ENCODE measurements at regions not wholly inside any gene's neighbourhood (a gene's known extent, or its start where the extent isn't known, plus 50 kb on each side); places are given as distances from the start of the nearest gene placed in this dataset.
"Not testable (repeated sequence)": the region's sequence is repeated elsewhere in the genome, so short reads cannot be mapped to it uniquely, and the experiment has no call there.

DNA sequence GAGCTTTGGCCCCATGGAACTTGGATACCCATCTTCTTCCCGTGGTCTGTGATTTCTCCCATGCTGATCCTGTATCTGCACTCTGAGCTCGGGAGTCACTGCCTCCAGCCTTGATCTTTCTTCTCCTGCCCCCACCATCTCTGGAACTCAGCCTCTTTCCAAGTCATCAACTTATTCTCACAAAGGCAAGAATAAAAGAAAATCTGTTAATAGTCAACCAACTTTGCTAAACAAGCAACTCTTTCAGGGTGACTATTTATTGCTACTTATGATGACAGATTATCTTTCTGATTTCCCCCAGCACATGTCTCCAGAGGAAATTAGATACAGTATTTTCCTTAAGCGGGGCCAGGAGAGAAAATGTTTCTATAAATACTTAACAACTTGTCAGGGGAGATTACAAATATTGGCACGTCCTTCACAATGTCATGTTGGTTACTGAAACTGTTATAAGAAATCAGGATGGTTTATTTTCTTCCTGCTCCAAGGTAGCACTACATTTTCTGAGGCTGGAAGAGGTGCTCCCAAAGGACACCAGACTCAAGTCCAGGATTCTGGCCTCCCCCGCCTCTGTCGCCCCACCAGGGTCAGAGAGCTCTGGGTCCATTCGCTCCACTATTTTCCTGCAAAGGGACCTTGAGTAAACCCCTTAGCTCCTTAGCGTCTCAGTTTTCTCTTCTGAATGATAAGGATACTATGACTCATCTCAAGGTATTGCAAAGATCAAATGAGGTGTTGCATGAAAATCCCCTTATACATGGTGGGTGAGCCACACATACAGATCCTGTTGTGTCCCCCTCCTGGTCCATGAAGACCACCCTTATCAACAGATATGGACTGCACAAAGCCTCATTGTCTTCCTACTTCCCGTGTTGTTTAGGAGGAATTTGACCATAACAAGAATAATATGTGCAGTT is 205.2 kb upstream of the WSCD1 start:
- no peak for DNase-seq (ENCODE audit: low read depth in 2 of 2)

DNA sequence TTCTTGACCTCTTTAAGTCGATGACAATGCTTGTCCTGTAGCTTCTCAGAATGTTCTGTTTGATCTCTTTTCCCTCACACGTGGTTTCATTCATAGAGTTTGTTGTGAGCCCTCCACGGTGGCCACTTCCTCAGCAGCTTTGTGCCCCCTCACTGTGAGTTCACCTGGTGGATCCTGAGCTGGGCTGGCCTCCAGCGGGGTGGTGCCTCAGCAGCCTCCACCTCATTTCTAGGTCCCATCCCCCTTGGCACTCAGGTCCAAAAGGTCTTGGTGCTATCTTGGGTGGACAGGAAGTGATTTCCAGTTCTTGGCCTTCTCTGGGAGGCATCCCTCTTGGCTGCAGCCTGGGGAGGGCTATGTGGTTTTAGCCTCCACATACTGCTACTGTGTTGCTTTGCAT is 203.2 kb upstream of the WSCD1 start:
- no peak for DNase-seq (ENCODE audit: low read depth in 2 of 2)

- no peak for DNase-seq (ENCODE audit: low read depth in 2 of 2)
Observed at GRCh38 chr17:5869041-5869745, 201.0 kb upstream of the WSCD1 start.

- no peak for DNase-seq (ENCODE audit: low read depth in 2 of 2)
Observed at GRCh38 chr17:5870231-5870953, 199.8 kb upstream of the WSCD1 start.

DNA sequence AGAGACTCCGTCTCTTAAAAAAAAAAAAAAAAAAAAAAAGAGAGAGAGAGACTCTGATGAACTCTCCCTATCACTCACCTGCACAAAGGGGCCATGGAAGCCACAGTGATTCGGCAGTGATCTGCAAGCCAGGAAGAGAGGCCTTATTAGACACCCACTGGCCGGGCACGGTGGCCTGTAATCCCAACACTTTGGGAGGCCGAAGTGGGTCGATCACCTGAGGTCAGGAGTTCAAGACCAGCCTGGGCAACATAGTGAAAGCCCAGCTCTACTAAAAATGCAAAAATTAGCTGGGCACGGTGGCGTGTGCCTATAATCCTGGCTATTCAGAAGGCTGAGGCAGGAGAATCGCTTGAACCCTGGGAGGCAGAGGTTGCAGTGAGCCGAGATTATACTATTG is 198.5 kb upstream of the WSCD1 start:
- no peak for DNase-seq (ENCODE audit: low read depth in 2 of 2)

- DNase-seq (ENCODE audit: low read depth in 2 of 2), result no peak
Observed at GRCh38 chr17:5872831-5873230, 197.3 kb upstream of the WSCD1 start.

DNA sequence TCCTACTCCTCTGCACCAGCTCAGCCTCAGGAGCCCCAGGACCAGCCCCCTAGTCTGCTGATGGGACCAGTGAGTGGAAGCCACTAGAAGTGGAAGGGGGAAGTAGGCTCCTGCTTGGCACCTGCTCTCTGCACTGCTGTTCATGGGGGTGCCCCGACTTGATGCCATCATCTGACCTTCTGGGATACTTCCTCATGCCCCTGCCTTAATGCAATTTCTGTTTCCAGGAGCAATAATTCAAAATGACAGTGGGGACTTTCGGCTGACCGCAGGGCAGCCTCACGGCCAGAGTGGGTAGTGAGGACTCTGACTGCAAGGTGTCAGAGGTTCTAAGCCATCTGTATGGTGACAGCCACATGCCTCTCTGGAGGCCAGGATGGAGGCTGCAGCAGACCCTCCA is 196.4 kb upstream of the WSCD1 start:
- no peak for DNase-seq (ENCODE audit: low read depth in 2 of 2)

- DNase-seq (ENCODE audit: low read depth in 2 of 2), result no peak
Observed at GRCh38 chr17:5874486-5874885, 195.7 kb upstream of the WSCD1 start.

DNA sequence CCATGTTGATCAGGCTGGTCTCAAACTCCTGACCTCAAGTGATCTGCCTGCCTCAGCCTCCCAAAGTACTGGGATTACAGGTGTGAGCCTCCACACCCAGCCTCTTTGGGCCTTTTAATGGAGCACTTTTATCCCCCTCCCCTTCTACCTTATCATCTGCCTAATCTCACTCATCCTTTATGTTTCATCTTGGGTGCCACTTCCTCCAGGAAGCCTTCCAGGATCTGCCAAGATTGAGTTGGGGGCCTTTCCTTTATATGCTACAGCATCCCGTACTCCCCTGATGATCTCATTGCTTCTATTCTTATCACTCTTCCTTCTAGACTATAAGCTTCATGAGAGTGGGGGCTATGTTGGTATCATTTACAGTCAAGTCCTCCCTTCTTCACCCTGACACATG is 192.8 kb upstream of the WSCD1 start:
- DNase-seq (ENCODE audit: low read depth in 2 of 2), result no peak

DNA sequence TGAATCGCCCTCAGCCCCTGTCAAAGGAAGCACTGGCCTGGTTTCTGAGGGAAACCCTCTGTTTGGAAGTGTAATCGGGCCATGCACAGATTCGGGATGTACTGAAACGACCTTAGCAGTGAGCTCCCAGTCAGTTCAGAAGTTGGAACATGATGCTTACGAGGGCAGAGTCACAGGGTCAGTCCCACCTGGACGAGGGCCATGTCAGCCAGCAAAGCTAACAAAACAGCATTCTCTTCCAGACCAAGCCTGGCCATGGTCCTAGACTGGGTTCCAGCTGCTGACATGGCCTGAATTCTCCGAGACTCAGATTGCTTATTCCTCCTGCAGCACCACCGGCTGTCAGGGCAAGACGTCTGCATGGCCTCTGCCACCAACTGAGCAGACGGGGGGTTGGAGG is 192.2 kb upstream of the WSCD1 start:
- DNase-seq (ENCODE audit: low read depth in 2 of 2), result no peak

- no peak for DNase-seq (ENCODE audit: low read depth in 2 of 2)
Observed at GRCh38 chr17:5881849-5882248, 188.3 kb upstream of the WSCD1 start.

DNA sequence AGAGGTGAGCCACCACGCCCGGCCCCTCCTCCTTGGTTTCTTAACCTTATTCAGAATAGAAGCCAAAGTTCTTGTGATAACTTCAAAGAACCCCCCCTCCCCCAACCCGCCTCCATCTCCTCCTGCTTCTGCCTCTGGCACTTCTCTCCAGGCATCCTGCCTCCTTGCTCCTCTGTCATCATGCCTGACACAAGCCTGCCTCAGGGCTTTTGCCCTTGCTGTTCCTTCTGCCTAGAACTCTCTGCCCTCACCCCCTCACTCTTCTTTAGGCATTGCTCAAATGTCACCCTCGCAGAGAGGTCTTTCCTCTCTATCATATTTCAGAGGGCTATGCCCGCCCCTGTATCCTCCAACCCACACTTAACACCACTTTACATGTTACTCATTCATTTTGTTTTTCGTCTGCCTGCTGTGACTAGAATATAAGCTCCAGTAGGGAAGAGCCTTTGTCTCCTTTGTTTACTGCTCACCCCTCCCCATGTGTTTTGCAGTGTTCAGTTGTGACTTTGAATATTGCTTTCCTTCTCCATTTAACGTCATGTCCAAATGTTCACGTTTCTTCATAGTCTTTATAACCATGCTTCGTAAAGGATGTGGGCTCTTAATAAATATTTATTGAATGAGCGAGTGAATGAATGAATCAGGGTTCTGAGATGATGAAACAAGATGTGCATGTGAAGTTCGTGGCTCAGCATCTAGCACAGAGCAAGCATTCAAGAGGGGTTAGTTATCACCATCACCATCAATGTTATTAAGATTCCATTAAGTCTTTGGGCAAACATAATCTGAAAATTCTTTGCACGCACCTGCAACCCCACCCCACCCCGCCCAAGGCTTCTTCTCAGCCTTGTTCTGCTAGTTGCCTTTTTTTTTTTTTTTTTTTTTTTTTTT is 186.2 kb upstream of the WSCD1 start:
- no peak for DNase-seq (ENCODE audit: low read depth in 2 of 2)

GRCh38 chr17:5885336-5885735 is 184.8 kb upstream of the WSCD1 start:
- no peak for DNase-seq (ENCODE audit: low read depth in 2 of 2)

DNA sequence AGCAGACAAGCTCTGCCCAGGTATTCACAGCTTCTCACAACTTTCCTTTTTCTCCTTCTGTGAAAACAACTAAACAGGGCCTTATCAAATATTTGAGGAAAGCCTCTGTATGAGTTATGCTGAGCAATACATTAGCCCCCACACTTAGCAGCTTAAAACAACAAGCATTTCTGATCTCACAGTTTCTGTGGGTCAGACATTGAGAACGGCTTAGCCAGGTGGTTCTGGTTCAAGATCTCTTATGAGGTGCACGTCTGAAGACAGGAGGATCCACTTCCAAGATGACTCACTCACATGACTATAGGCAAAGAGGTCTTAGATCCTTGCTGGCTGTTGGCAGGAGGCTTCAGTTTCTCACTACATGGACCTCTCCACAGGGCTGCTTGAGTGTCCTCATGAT is 181.4 kb upstream of the WSCD1 start:
- DNase-seq (ENCODE audit: low read depth in 2 of 2), result no peak

GRCh38 chr17:5892921-5893675 is 177.1 kb upstream of the WSCD1 start:
- no peak for DNase-seq (ENCODE audit: low read depth in 2 of 2)

GRCh38 chr17:5893741-5894140 is 176.4 kb upstream of the WSCD1 start:
- DNase-seq (ENCODE audit: low read depth in 2 of 2), result no peak

GRCh38 chr17:5895276-5895675 is 174.9 kb upstream of the WSCD1 start:
- no peak for DNase-seq (ENCODE audit: low read depth in 2 of 2)

DNA sequence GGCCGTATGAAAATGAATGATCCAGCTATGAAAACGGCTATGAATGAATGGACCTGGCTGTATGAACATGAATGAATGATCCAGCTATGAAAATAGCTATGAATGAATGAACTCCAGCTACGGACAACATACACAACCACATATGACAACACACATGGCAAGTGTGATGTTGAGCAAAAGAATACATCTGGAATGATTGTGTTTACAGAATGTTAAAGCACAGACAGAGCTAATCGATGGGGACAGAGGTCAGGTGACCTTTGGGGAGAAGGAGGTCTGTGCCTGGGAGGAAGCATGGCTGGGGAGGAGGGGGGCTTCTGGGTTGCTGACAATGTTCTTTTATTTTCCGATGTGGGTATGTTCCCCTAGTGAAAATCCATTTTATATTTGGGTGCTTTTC is 174.0 kb upstream of the WSCD1 start:
- no peak for DNase-seq (ENCODE audit: low read depth in 2 of 2)

DNA sequence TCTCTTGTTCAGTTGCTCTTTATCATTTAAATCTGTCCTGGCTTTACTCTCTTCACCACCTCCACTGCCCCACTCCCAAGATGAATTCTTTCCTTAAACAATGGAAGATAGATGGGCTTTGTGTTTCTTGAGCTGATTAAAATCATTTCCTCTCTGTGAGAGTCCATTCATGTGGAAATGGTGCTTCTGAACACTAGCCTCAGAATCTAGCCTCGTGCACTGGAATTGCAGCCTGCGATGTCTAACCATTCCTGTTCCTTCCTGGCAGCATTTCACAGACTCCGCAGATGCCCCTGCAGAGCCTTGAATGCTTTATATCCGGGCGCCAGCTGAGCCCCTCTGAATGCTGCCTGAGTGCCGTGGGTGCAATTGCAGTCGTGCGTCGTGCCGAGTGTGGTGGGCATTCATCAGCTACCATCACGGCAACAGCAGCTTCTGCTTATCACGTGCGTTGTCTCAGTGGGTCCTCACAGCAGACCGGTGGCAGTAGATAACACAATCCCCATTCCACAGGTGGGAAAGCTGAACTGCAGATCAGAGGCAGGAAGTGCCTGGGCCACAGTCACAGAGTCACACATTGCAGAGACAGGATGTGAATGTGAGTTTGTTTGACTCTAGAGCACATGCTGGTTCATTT is 172.8 kb upstream of the WSCD1 start:
- no peak for DNase-seq (ENCODE audit: low read depth in 2 of 2)

DNA sequence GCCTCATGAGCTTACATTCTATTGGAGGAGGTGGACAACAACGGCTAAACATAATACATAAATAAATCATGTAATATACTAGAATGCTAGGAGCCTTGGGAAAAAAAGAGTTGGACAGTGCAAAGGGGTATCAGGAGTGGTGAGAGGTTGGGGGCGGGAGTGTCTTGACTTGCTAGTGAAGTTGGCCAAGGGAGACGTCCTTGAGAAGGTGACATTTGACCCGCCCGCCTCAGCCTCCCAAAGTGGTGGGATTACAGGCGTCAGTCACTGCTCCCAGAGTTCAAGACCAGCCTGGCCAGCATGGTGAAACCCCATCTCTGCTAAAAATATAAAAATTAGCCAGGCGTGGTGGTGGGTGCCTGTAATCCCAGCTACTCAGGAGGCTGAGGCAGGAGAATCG is 172.2 kb upstream of the WSCD1 start:
- DNase-seq (ENCODE audit: low read depth in 2 of 2), result not testable (repeated sequence)
